NCI-H2227 treated with DMSO at 0.1 percent for 48 hours (cell line): ENCODE measurements at regions not wholly inside any gene's neighbourhood (a gene's known extent, or its start where the extent isn't known, plus 50 kb on each side); places are given as distances from the start of the nearest gene placed in this dataset.

Experiments used
- DNase-seq: peaks from one replicate; lab custom pipeline; 2025; lab: John Stamatoyannopoulos, UW

DNA sequence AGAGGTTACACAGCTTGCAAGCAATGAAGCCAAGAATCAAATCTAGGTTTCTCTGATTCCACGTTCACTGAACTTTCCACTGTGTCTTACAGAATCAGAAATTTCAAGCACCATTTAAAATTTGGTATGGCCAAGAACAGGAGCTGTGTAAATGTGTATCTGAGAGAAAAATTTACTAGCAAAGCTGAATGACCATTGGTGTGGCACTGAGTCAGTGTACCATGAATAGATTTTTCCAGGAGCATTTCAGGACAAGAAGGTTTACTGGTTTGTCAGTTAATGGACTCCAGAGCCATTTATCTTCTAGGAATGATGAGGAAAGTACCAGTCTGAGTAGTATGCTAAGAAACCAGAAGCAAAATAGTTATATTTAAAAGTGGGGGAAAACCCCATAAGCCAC is 269.4 kb upstream of the FAT3 start:
- DNase-seq = no peak

DNA sequence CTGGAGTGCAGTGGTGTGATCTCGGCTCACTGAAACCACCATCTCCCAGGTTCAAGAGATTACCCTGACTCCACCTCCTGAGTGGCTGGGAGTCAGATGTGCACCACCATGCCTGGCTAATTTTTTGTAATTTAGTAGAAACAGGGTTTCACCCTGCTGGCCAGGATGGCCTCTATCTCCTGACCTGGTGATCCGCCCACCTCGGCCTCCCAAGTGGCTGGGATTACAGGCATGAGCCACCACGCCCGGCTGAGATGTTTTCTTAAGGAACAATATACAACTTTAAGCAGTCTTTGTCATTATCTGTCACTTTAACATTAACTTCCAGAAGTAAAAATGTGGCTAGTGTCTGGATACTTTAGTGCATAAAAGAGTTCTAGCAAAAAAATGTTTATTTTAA is 272.6 kb upstream of the FAT3 start:
- no peak for DNase-seq

DNA sequence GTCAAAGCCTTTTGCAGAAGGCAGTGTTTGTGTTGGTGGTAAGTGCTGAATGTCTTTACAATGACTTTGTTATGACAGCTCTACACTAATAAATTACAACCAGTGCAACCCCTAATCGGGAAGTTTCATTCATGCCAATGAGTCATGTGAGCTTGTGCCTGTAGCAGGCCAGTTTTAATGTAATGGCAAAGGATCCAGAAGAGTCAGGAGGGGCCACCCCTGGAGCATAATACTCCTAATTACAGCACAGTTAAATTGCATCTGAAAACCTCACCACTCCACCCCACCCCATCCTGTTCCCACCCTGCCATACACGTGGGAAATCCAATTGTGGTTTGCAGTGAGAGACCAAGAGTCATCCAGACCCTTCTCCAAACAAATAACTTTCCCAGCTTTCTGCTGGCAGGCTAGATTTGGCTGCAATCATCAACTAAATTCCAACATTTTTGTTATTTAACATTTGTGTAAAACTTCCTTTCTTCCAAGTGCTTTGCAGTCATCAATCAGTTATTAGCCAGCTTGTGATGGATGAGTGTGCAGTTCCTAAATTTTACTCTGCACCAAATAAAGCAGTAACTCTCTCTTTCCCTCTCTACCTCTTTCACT is 277.3 kb upstream of the FAT3 start:
- DNase-seq = peak; percentile 2

DNA sequence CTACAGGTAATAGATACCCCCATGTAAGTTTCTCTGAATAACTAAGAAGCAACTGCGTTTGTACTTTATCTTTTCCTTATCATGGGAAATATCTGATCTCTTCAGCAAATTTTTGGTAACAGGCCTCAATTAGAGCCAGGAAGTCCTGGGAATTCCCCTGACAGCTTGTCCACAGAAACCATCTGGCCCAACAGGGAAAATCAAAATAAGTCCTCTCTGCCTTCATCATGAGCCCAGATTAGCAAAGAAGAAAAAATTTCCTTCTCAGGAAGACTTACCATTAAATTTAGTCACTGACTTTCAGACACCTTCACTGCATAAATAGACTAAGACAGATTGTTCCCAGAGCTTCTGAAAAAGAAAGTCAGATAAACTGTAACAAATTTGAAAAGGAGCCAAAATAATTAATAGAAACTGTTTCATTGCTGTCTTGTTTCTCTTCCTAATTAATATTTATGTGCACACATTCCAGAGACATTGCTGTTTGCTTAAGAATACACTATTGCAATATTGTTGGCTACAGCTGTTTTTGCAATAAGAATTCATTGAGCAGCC is 278.1 kb upstream of the FAT3 start:
- no peak for DNase-seq

DNA sequence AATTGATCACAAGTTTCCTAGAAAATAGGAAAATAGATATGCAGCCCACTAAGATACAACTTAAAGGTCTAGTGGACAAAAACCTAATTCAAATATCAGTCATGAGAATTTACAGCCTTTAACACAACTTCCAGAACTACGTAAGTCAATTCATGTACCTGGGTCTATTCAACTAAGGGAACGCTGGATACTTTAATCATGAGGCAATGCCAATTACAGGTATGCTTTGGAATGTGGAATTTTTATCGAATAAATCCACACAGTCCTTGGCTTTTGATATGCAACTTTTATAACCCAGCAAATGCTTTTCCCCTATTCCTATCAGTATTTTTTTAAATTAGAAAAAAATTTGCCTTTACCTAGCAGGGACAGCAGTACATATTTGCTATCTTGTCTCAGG is 289.5 kb upstream of the FAT3 start:
- no peak for DNase-seq

DNA sequence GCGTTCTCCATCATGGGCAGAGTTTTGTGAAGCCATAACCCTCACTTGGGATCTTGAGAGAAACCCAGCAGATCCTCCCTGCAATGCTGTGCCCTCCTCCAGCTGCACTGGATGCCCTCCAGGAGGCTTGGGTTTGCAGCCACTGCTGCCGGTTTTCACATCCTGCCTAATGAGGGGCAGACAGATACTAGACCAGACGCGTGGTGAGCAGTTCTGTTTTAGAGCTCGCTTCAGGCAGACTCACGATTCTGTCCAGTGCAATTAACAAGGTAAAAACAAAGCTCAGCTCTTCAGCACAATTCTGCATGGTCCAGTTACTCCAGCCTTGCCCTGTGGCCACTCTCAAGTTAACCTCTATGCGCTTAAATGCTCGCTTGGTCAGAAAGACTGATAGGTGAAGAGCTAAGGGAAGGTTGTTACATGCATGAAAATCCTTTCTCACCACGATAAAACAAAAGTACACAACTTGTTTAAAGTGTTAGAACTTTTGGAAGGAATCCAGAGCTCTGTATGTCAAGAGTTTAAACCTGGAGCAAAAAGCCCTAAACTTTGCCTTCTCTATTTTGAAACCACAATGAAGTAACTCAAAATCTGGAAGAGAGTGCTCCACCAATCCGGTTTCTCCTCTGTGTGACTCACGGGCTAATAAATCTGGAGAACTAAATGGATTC is 292.3 kb upstream of the FAT3 start:
- DNase-seq = no peak

DNA sequence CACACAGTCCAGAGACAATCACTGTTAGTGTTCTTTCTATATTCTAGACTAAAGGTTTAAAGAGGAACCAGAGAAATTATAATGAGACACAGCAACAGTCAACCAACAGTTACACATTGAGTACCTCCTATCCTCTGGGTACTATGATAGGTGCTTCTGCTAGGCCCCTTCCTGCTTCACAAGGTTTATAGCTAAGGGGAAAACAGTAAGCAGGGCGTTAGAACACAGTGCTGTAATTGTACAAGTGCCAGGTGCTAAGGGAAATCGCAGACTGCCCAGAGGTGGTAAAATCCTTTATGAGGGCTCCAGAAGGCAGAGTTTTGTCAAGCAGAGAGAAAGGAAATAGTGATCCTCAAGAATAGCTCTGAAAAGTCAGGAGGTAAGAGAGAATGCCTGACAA is 297.2 kb upstream of the FAT3 start:
- DNase-seq = no peak

DNA sequence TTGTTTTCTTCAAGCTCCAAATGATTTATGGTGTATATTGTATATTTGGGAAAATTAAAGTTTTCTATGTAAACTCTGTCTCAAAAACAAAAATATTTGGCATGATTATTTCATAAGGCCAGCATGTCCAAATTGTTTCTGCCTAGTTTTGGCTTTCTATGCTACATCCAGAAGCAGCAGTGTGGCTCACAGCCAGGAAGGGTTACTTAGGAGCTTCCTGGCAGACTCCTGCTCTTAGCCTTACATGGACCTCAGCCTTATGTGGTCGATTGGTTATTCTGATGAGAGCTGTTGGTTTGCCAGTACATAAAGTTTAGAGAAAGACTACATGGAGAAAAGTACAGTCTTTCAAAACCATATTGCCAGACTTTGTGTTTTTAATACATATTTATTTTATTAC is 297.7 kb upstream of the FAT3 start:
- no peak for DNase-seq

DNA sequence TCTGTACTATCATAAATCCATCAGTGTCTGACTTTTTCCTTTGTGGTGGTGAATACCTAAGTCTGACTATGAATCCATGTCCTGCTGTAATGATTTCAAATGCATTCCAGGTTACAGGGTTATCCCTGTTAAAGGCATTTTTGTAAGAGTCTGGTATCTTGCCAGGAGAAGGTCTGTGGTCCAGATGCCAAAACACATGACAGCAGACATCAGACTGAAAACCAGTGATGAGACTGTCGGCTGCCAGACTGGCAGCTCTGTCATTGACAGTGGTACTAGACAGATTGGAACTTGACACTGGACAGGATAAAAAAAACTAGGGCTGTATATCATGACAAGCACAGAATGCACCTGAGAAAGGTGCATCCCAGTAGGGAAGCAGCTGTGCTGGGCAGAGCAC is 301.8 kb upstream of the FAT3 start:
- no peak for DNase-seq

DNA sequence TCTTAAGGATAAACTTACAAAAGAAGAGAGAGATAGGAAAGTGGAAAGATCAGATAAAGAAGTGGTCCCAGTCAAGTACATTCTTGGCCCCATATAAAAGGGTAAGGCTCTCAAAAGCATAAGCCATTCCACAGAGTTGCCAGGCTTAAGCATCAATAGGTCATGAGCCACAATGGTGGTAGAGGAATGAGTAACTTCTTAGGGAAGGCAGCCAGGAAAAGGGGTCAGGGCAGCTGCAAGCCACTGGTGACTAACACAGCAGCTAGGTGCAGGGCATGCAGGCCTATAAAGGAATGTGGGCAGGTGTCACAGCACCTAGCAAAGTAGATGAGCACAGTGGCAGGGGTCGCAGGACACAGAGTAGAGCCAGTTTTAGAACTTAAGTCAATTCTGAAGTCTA is 302.6 kb upstream of the FAT3 start:
- no peak for DNase-seq

DNA sequence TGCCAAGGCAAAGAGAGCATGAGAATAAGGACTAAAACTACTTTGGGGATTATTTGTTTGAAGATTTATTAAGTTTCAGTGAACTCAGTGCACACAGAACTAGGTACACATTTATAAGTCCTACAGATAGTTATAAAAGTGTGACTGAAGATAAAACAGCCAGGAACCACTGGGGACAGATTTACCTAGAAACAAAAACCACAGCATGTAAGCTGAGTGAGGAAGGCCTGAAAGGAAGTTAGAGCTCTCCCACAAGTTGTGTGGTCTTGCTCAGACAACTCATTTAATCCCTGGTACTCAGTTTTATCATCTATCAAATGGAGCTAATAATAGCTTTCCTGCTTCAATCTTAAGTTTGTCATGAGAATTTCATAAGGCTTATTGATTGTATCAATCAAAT is 311.2 kb upstream of the FAT3 start:
- no peak for DNase-seq

DNA sequence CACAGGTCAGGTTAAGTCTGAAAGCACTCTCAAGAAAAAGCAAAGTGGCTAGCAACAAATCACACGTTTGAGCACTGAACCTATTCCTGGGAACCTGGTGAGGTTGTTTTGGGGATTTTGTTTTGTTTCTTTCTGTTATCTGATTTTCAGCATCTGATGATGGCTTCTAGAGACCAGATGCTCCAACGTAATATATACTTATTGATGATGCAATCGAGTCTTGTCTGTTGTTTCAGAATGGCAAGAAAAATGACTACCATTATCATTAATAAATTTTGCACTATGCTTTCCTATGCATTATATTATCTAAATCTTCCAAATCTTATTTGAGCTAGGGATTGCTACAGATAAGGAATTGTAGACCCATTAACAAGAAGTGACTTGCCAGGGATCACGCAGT is 312.3 kb upstream of the FAT3 start:
- DNase-seq = no peak

DNA sequence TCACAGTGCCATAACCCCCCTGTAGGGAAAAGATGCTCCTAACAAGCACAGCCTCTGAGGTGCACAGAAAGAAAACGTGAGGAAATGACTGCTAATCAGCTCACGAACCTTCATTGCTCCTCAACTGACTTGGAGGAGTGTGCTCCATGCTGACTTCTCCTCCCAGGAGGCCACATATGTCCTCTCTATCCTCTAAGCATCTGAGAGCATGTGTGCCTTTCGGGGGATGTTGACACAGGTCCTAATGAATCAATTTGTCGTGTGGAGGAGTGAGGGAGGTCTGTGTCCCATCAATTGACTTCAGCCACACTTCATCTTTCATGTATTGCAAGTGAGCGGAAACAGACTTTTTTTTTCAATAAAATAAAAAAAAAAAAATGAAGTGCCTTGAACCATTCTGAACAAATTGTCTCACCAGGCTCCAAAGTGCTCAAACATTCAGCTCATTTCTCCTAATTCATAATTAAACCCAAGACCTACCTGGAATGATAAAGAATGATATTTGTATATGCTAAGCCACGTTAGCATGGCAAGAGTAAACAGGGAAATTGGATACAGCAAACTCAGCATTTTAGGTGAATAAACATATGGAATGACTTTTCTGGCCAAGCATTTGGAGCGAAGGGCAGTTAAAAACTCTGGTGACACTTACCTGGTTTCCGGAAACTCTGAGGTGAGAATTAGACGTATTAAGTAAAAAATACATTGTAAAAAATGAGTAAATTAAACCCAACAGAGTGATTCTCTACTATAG is 317.6 kb upstream of the FAT3 start:
- no peak for DNase-seq

DNA sequence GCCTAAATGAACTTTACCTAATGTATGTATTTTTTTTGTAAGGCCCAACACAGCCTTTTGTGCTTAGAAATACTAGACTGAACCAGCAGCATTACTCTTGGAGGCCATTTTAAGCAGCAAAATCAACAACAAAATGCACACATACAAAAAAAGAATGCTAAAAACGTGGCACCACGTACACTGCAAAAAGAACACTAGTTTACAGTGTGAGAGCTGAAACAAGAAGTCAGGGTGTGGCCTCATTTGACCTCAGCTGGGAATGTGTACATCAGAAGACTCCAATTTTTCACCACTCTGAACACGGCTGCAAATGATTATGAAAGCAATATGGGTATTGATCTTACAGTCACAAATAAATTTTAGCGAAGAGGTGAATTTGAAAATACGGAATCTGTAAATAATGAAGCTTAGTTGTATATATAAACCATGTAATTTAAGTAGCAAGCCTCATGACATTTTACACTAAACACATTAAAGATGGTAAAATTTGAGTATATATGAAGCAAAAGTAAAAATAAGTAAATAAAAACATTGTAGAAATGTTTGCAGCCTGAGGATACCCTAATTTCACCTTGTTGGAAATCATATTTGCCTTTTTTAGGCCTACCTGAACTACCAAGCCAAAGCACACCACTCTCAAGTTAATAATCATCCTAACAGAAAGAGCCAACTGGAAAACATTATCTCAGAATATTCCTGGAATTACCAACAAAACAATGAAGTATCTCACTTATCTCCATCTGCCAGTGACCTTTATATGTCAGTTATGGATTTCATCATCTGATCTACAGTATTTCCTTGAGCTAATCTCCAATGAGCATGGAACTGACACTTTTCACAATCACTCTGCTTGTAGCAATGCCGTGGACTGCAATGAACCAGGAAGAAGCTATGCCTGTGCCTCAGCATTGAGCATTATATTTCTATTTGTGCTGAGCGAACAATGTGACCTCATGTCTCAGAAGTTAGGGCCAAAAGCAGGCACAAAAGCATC is 319.5 kb upstream of the FAT3 start:
- no peak for DNase-seq

DNA sequence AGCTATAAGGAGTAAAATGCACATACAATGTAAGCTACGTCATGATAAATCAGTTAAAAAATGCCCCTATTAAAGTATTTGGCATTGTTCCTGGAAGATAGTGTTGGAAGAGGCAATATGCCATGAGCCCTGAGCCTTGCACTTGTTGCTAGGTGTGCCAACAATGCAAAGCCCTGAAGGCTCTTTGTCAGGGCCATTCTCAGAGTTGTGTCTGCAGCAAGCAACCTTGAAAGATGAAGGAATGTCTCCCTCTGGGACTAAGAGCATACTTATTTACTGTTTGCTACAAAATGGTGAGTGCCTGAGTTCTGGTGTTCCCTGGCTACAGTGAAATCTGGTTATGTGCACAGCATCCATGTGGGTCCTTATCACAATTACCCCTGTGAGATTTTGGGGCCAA is 322.3 kb upstream of the FAT3 start:
- no peak for DNase-seq

DNA sequence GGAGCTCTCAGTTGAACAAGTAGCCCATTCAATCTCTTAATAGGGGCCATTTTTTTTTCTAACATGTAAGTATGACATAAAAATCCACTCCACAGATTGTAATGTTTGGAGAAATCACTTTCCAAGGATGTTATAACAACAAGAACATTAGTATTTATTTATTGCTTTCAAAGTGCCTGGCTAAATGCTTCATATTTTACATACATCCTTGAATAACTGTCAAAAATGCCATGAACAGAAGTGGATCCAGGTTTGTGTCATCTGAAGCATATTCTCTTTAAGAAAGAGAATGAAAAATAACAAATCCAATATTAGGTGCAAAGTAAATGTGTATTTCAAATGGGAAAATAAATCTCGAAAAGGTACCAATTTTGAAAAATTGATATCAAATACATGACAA is 344.0 kb upstream of the FAT3 start:
- no peak for DNase-seq

DNA sequence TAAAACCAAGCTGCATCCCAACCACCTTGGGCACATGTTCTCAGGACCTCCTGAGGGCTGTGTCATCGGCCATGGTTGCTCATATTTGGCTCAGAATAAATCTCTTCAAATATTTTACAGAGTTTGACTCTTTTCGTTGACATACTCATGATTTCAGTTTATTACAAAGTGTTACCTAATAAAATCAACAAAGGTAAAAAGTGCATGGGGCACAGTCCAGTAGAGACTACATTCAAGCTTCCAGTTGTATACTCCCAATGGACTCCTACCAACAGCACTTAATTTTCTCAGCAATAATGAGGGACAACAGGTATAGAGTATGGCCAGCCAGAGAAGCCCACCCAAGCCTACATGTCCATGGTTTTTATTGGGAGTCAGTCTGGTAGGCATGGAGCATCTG is 347.9 kb upstream of the FAT3 start:
- DNase-seq = no peak

DNA sequence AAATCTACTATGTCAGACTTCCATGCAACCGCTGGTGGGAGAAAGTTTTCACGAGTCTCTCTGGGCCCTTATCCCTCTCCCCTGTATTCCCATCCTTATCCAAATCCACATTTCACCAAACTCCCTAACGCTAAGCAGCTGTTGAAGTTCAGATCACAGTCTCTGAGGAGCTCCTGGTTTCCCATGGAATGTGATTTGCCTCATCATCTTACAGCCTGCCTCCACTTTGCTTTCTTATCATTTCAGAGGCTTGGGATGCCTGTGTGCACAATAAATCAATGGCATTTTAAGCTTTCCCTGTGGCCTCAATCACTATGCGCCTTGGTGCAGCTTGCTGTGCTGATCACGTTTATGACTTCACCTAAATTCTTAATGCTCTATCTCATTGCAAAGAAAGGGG is 352.4 kb upstream of the FAT3 start:
- DNase-seq = no peak

DNA sequence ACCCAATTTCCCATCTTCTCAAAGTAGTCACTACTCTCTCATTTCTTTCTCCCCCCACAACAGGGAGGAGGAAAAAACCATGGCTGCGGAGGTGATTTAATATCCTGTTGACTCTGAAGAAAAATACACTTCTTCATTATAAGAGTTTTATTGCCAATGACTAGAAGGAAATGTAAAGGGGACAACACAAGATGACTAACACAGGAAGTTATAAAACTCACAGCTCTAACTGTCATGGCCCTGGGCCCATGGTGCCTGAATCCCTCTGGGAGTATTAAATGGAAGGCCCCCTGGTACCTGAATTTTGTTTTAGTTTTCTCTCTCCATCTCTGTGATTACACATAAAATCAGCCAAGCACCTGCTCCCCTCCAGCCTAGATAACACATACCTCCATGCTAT is 352.8 kb upstream of the FAT3 start:
- DNase-seq = no peak

DNA sequence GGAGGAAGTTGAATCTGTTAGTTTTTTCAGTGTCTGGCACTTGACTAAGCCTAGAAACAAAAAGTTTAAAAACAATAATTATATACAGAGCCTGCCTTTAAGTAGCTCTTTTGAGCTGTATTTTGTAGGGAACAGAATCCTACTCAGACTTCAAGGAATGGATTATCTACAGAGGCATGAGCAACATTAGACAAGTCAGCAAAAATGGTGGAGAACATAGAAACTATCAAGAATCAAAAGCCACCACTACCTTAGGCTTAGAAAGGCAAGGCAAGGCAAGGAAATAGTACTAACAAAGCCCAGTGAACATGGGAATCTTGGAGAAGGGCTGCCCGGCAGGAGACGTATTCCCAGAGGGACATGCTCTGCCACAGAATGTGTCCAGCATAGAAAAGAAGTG is 353.6 kb upstream of the FAT3 start:
- DNase-seq = no peak

DNA sequence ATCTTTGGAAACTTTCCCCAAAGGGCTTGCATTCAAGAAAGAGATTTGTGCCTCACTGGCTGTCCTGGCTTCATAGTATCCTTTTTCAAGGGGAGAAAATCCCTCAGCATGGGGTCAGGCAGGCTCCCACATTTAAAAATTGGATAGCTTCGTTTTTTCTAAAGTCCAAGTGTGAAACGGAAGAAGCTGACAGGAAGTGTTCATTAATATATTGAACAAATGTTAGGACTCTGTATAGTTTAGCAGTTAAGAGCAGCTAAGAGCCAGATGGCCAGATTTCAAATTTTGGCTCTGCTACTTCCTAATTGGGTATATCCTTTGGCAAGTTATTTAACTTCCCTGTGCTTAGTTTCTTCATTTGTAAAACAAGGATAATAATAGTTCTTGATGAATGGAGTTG is 354.9 kb upstream of the FAT3 start:
- DNase-seq = no peak

DNA sequence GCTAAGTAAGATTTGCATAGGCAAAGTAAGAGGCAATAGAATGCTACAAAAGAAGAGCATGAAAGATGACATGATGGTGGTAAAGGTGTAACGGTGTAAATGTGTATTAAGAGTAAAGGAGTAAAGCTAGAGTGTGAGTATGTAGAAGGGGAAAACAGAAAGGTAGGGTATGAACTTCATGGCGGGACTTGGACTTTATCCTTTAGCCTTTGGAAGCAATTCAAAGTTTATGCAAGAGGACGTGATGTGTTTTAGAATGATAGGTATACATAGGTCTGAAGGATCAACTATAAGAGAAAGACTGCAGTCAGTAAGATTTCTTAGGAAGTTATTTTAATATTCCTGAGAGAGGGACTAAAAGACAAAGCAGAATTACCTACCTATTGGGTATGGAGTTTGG is 358.0 kb upstream of the FAT3 start:
- no peak for DNase-seq
